Progenitor cell of endocrine pancreas (in vitro differentiated cells): ENCODE measurements at regions not wholly inside any gene's neighbourhood (a gene's known extent, or its start where the extent isn't known, plus 50 kb on each side); places are given as distances from the start of the nearest gene placed in this dataset.

Experiments used
- DNase-seq: peaks from one replicate; pipeline ENCODE4 v3.0.0; 2021; ENCODE audit warnings: low spot score; ENCODE audit not compliant: unreplicated experiment
- H3K27ac Mint-ChIP-seq: 2 replicates; pipeline ENCODE4 v1.8.0; 2021; ENCODE audit warnings: mild to moderate bottlenecking, moderate library complexity, mixed read lengths
- H3K27me3 Mint-ChIP-seq: 2 replicates; pipeline ENCODE4 v1.8.0; 2021; ENCODE audit warnings: mixed read lengths
- H3K36me3 Mint-ChIP-seq: 2 replicates; pipeline ENCODE4 v1.8.0; 2022; ENCODE audit warnings: mixed read lengths; ENCODE audit not compliant: insufficient read depth
- H3K4me1 Mint-ChIP-seq: 2 replicates; pipeline ENCODE4 v1.8.0; 2021; ENCODE audit warnings: low read depth, mixed read lengths
- H3K4me3 Mint-ChIP-seq: 2 replicates; pipeline ENCODE4 v1.8.0; 2021; ENCODE audit warnings: low read depth, mild to moderate bottlenecking, moderate library complexity, mixed read lengths
- H3K9me3 Mint-ChIP-seq: 2 replicates; pipeline ENCODE4 v1.8.0; 2021; ENCODE audit warnings: low read depth, mixed read lengths
- CTCF ChIP-seq: fragments of 200-600 bp; sonication (generic); IDR thresholded peaks from one replicate; pipeline ENCODE4 v1.5.0; 2021; ENCODE audit warnings: antibody characterized with exemption, mild to moderate bottlenecking; ENCODE audit not compliant: unreplicated experiment

- Mint-ChIP-seq H3K36me3 (no peaks in the 10 kb centered on the region), H3K4me1 (peaks cover 13% of the 10 kb centered on the region), H3K27ac (no peak overlapping the region), H3K27me3 (peaks cover 4% of the 10 kb centered on the region), H3K4me3 (no peak overlapping the region), H3K9me3 (peaks cover 10% of the 10 kb centered on the region)
- no peak for TF ChIP-seq CTCF
- DNase-seq = no peak
Measured at GRCh38 chr9:13535141-13535540, 255.6 kb upstream of the MPDZ start.

- DNase-seq = no peak
- Mint-ChIP-seq H3K4me1 (peaks cover 13% of the 10 kb centered on the region), H3K27ac (no peak overlapping the region), H3K9me3 (peaks cover 10% of the 10 kb centered on the region), H3K4me3 (no peak overlapping the region), H3K27me3 (peaks cover 4% of the 10 kb centered on the region), H3K36me3 (no peaks in the 10 kb centered on the region)
- TF ChIP-seq CTCF = no peak
Measured at GRCh38 chr9:13534006-13534405, 254.5 kb upstream of the MPDZ start.

GRCh38 chr9:13532407-13532806, 252.9 kb upstream of the MPDZ start:
- Mint-ChIP-seq H3K27ac (peak overlapping the region; percentile 15), H3K9me3 (peaks cover 13% of the 10 kb centered on the region), H3K36me3 (no peaks in the 10 kb centered on the region), H3K27me3 (peaks cover 4% of the 10 kb centered on the region), H3K4me3 (no peak overlapping the region), H3K4me1 (peaks cover 13% of the 10 kb centered on the region)
- TF ChIP-seq CTCF = no peak
- DNase-seq = no peak

- Mint-ChIP-seq H3K27ac (no peak overlapping the region), H3K27me3 (no peaks in the 10 kb centered on the region), H3K4me1 (peaks cover 13% of the 10 kb centered on the region), H3K4me3 (no peak overlapping the region), H3K36me3 (no peaks in the 10 kb centered on the region), H3K9me3 (peaks cover 9% of the 10 kb centered on the region)
- no peak for DNase-seq
- no peak for TF ChIP-seq CTCF
Measured at GRCh38 chr9:13529321-13530104, 250.0 kb upstream of the MPDZ start.

GRCh38 chr9:13524245-13524644, 244.8 kb upstream of the MPDZ start:
- H3K36me3 Mint-ChIP-seq = no peaks in the 10 kb centered on the region
- DNase-seq = no peak
- no peaks in the 10 kb centered on the region for H3K4me1 Mint-ChIP-seq
- H3K4me3 Mint-ChIP-seq = no peak overlapping the region
- no peaks in the 10 kb centered on the region for H3K27me3 Mint-ChIP-seq
- TF ChIP-seq CTCF = no peak
- no peak overlapping the region for H3K27ac Mint-ChIP-seq
- peaks cover 3% of the 10 kb centered on the region for H3K9me3 Mint-ChIP-seq
